Cardiac septum (tissue), 1 donor: ENCODE measurements at regions not wholly inside any gene's neighbourhood (a gene's known extent, or its start where the extent isn't known, plus 50 kb on each side); places are given as distances from the start of the nearest gene placed in this dataset.
"Not testable (repeated sequence)": the region's sequence is repeated elsewhere in the genome, so short reads cannot be mapped to it uniquely, and the experiment has no call there.

Experiments
- DNase-seq: peaks from one replicate; pipeline ENCODE4 v3.0.0-alpha.2; 2020; ENCODE audit warnings: low spot score
- intact Hi-C: fragments of 100-400 bp; cut with DNase I; formaldehyde crosslinking; loops from one replicate; pipeline ENCODE4 v1.14.0; 2022
- donor health status: DM: no; HTN: no; CAD: no.

GRCh38 chr3:29144807-29145206, 136.1 kb upstream of the RBMS3 start:
- intact Hi-C loops = loop anchor here (5.0 kb wide), 3 partner anchors 132 to 1602 kb away; no protein-coding TSS in a partner anchor
- DNase-seq = no peak

- intact Hi-C loops = loop anchor here (5.0 kb wide), 1 partner anchor 617 kb away; no protein-coding TSS in a partner anchor
- no peak for DNase-seq
Observed at GRCh38 chr3:29145360-29145759, 135.5 kb upstream of the RBMS3 start.

DNA sequence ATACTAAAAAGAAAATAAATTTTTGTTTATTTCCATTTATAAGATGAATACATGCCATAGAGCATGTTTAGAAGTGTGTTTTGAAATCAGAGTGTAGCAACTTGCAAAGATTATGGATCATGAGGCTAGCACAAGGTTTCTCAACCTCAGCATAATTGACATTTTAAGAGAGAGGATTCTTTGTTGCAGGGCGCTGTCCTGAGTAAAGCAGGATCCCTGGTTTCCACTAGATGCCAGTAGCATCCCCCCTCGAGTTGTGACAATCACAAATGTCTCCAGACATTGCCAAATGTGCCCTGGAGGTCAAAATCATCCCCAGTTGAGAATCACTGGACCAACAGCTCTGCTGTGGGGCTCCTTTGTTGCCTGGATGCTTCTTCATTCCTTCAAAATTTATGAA, 128.5 kb upstream of the RBMS3 start:
- intact Hi-C loops = no loop called here
- no peak for DNase-seq

- no peak for DNase-seq
- intact Hi-C loops = no loop called here
Observed at GRCh38 chr3:29153811-29154210, 127.1 kb upstream of the RBMS3 start.

- DNase-seq = no peak
- intact Hi-C loops = no loop called here
Observed at GRCh38 chr3:29156086-29156715, 124.7 kb upstream of the RBMS3 start.

- intact Hi-C loops = no loop called here
Observed at GRCh38 chr3:29164825-29165224, 116.0 kb upstream of the RBMS3 start.

DNA sequence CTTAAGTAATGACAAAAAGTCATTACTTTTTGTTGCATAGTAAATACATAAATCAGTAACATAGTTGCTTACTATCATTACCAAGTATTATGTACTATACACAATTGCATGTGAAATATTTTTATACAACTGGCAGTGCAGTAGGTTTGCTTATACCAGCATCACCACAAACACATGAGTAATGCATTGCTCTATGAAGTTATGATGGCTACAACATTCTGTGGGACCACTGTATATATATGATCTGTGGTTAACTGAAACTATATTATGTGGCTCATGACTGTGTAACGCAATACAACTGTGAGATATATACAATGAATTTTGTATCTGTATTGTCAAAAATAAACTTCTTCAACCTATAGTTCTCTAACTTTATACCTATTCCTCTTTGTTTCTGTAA, 113.7 kb upstream of the RBMS3 start:
- intact Hi-C loops = no loop called here
- DNase-seq = no peak

More at GRCh38 chr3:29164825-29165224, 116.0 kb upstream of the RBMS3 start:
- DNase-seq = no peak

- DNase-seq = no peak
- intact Hi-C loops = no loop called here
Observed at GRCh38 chr3:29168081-29168480, 112.8 kb upstream of the RBMS3 start.

- DNase-seq = no peak
- intact Hi-C loops = no loop called here
Observed at GRCh38 chr3:29168696-29169095, 112.2 kb upstream of the RBMS3 start.

DNA sequence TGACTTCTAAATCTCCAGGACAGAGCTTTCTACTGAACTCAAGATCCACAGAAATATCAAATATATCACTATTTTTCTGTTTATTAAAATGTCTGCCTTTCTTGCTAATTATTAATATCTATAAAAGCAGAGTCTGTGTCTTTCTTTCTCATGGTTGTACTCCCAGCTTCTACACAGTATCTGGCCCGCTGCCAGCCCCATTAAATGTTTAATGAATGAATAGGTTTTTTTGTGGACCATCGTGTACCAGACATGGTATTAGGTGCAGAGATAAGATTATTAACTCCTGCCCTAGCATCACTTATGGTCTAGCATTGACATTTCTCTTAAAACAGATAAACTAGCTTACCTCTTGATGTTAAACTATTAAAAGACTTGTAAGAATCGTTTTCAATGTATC, 111.4 kb upstream of the RBMS3 start:
- intact Hi-C loops = no loop called here
- DNase-seq = no peak

- DNase-seq = no peak
- intact Hi-C loops = no loop called here
Observed at GRCh38 chr3:29171043-29171990, 109.6 kb upstream of the RBMS3 start.

DNA sequence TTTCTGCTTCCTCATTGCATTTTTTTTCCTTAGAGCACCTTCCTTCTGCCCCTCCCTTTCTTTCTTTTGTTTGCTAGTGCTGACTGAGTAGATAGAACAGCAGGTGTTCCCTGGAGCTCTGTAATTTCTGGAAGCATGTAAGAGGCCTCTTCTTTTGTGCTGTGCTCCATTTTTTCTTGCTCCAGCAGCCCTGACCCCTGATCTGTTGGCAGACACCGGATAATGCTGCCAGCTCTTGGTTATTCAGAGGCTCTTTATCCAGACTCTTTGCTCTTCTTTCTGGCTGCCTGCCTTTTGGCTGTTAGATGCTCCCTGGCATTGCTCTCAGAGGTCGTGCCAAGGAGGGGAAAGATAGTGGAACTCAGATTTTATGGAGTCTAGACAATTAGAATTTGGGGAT, 104.4 kb upstream of the RBMS3 start:
- no peak for DNase-seq
- intact Hi-C loops = no loop called here

GRCh38 chr3:29178809-29179793, 101.8 kb upstream of the RBMS3 start:
- intact Hi-C loops = no loop called here
- DNase-seq = no peak

- DNase-seq = no peak
- intact Hi-C loops = no loop called here
Observed at GRCh38 chr3:29181149-29181780, 99.6 kb upstream of the RBMS3 start.

DNA sequence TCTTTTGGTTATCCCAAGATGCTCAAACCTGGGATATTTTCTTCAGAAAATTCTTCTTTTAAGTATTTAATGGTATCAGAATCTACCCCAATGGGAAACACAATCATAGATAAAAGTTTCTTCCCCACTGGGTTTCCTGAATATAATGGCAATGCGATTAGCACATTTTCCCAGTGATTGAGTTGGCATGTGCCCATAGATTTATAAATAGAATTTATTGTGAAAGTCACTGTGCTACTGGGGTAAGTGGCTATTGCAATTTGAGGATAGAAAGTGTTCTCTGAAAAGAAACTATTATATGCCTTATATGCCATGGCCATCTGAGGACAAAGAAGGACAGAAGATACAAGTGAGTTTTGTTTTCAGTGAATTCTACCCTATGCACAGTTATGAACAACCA, 99.0 kb upstream of the RBMS3 start:
- intact Hi-C loops = no loop called here
- no peak for DNase-seq

DNA sequence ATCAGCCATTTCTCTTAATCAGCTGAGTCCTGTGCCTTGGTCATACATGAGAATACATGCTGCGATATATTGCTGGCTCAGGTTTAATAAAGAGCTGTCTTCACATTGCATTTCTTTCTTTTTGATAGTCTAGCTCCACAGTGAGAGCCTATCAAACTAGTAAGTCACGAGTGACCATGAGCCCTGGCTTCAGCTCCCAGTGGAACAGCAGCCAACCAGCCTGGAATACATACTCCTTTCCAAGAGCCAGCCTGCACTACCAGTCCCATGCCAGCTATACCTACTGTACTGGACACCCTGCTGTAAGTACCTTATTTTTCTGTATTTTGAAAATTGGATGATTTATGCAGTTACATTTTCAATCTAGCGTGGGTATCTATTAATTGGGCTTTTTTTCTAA, 98.0 kb upstream of the RBMS3 start:
- intact Hi-C loops, DNase-seq: not testable (repeated sequence)

GRCh38 chr3:29183346-29184087, 97.4 kb upstream of the RBMS3 start:
- DNase-seq = no peak
- intact Hi-C loops = no loop called here

- intact Hi-C loops = no loop called here
- no peak for DNase-seq
Observed at GRCh38 chr3:29185706-29186105, 95.2 kb upstream of the RBMS3 start.

DNA sequence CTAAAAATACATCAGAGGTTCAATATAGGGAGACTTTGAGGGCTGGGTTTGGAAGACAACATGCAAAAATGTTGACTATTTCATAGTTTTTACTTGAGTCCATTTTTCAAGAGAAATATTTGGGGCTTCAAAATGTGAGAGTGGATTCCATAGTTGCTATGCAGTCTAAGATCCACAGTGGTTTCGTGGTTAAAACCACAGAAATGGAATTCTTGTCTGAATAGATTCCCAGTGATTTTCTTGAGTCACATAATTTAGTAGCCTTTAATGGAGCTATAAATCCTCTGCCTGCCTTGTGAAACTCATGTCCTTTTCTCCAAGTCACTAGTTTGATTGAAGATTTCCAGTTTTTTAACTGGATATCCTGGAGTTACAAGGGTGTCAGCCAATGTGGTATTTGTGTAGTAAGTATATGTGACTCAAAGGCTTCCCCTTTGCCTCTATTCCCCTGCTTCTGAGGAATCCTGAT, 94.7 kb upstream of the RBMS3 start:
- no peak for DNase-seq
- intact Hi-C loops = no loop called here
